ENCODE measurements at regions not wholly inside any gene's neighbourhood (a gene's known extent, or its start where the extent isn't known, plus 50 kb on each side); places are given as distances from the start of the nearest gene placed in this dataset.

- intact Hi-C loops (cut with DNase I): no loop called here
- Histone ChIP-seq H3K27ac (no peak overlapping the region), H3K4me1 (replicated peaks) (no peaks in the 10 kb centered on the region), H3K36me3 (no peaks in the 10 kb centered on the region), H3K9me3 (no peaks in the 10 kb centered on the region), H3K27me3 (replicated peaks; ENCODE audit: insufficient read depth) (no peaks in the 10 kb centered on the region), H3K4me3 (no peak overlapping the region)
- DNase-seq (ENCODE audit: low spot score): no peak
- WGBS: 72% methylated on average over 2 of the region's 2 CpGs
- TF ChIP-seq POLR2AphosphoS5 (IDR thresholded peaks at IDR 0.05) (no peak), POLR2A (IDR thresholded peaks at IDR 0.05) (no peak), CTCF (IDR thresholded peaks at IDR 0.05) (no peak)
Measured at GRCh38 chr12:91379051-91379775, 196.6 kb upstream of the DCN start.

- intact Hi-C loops (cut with DNase I): no loop called here
- no peak for DNase-seq (ENCODE audit: low spot score)
- no peaks in the 10 kb centered on the region for H3K36me3 ChIP-seq
- TF ChIP-seq POLR2A (IDR thresholded peaks at IDR 0.05): no peak
- TF ChIP-seq CTCF (IDR thresholded peaks at IDR 0.05): no peak
- no peak for TF ChIP-seq POLR2AphosphoS5 (IDR thresholded peaks at IDR 0.05)
- H3K4me1 ChIP-seq (replicated peaks): no peaks in the 10 kb centered on the region
- no peak overlapping the region for H3K4me3 ChIP-seq
- WGBS: 72% methylated on average over 3 of the region's 3 CpGs
- no peaks in the 10 kb centered on the region for H3K27me3 ChIP-seq (replicated peaks; ENCODE audit: insufficient read depth)
- no peaks in the 10 kb centered on the region for H3K9me3 ChIP-seq
- H3K27ac ChIP-seq: no peak overlapping the region
Measured at GRCh38 chr12:91377436-91377835, 194.8 kb upstream of the DCN start.

- WGBS: 100% methylated on average over 2 of the region's 2 CpGs
- DNase-seq (ENCODE audit: low spot score): no peak
Measured at GRCh38 chr12:91373086-91373485, 190.5 kb upstream of the DCN start.

GRCh38 chr12:91370086-91370868 lies 187.7 kb upstream of the DCN start:
- no peaks in the 10 kb centered on the region for H3K4me1 ChIP-seq (replicated peaks)
- TF ChIP-seq POLR2AphosphoS5 (IDR thresholded peaks at IDR 0.05): no peak
- TF ChIP-seq CTCF (IDR thresholded peaks at IDR 0.05): no peak
- no peaks in the 10 kb centered on the region for H3K27me3 ChIP-seq (replicated peaks; ENCODE audit: insufficient read depth)
- H3K4me3 ChIP-seq: no peak overlapping the region
- H3K36me3 ChIP-seq: no peaks in the 10 kb centered on the region
- H3K9me3 ChIP-seq: no peaks in the 10 kb centered on the region
- WGBS: 76% methylated on average over 4 of the region's 4 CpGs
- intact Hi-C loops (cut with DNase I): no loop called here
- H3K27ac ChIP-seq: no peak overlapping the region
- DNase-seq (ENCODE audit: low spot score): no peak

More at GRCh38 chr12:91373086-91373485, 190.5 kb upstream of the DCN start:
- H3K27ac ChIP-seq: no peak overlapping the region
- H3K9me3 ChIP-seq: no peaks in the 10 kb centered on the region
- no peaks in the 10 kb centered on the region for H3K4me1 ChIP-seq (replicated peaks)
- TF ChIP-seq CTCF (IDR thresholded peaks at IDR 0.05) (peak in 1 of 4 experiments; percentile 10), POLR2A (IDR thresholded peaks at IDR 0.05) (no peak)
- H3K27me3 ChIP-seq (replicated peaks; ENCODE audit: insufficient read depth): no peaks in the 10 kb centered on the region
- H3K36me3 ChIP-seq: no peaks in the 10 kb centered on the region
- intact Hi-C loops (cut with DNase I): no loop called here
- no peak overlapping the region for H3K4me3 ChIP-seq

- WGBS: 78% methylated on average over 4 of the region's 4 CpGs
- no peak for TF ChIP-seq POLR2AphosphoS5 (IDR thresholded peaks at IDR 0.05)
- TF ChIP-seq POLR2A (IDR thresholded peaks at IDR 0.05): no peak
- TF ChIP-seq CTCF (IDR thresholded peaks at IDR 0.05): no peak
- Histone ChIP-seq H3K9me3 (no peaks in the 10 kb centered on the region), H3K27me3 (replicated peaks; ENCODE audit: insufficient read depth) (no peaks in the 10 kb centered on the region), H3K4me1 (replicated peaks) (no peaks in the 10 kb centered on the region), H3K27ac (no peak overlapping the region), H3K36me3 (no peaks in the 10 kb centered on the region), H3K4me3 (no peak overlapping the region)
- no peak for DNase-seq (ENCODE audit: low spot score)
- intact Hi-C loops (cut with DNase I): no loop called here
Measured at GRCh38 chr12:91368613-91369012, 186.0 kb upstream of the DCN start.
